ENCODE measurements at regions not wholly inside any gene's neighbourhood (a gene's known extent, or its start where the extent isn't known, plus 50 kb on each side); places are given as distances from the start of the nearest gene placed in this dataset.

- H3K4me1 ChIP-seq, result no peaks in the 10 kb centered on the region
- H3K36me3 ChIP-seq, result no peaks in the 10 kb centered on the region
- no peaks in the 10 kb centered on the region for H3K27me3 ChIP-seq
- no peak for TF ChIP-seq POLR2A (IDR thresholded peaks at IDR 0.05)
- TF ChIP-seq CTCF (IDR thresholded peaks at IDR 0.05), result no peak
- WGBS, 2 donors, result 84 to 91% methylated on average over 10 of the region's 10 CpGs
- no peak overlapping the region for H3K4me3 ChIP-seq (replicated peaks in 1 of 3)
- intact Hi-C loops (cut with DNase I), result no loop called here
- no peak for DNase-seq
- H3K9me3 ChIP-seq, result no peaks in the 10 kb centered on the region
- no peak overlapping the region for H3K27ac ChIP-seq
Measured at GRCh38 chr4:135385830-135386581, 1184.4 kb upstream of the PABPC4L start.

GRCh38 chr4:135383356-135384288 is 1182.0 kb upstream of the PABPC4L start:
- no peaks in the 10 kb centered on the region for H3K36me3 ChIP-seq
- H3K9me3 ChIP-seq, result no peaks in the 10 kb centered on the region
- no peak overlapping the region for H3K27ac ChIP-seq
- intact Hi-C loops (cut with DNase I), result no loop called here
- no peaks in the 10 kb centered on the region for H3K4me1 ChIP-seq
- H3K4me3 ChIP-seq (replicated peaks in 1 of 3), result no peak overlapping the region
- H3K27me3 ChIP-seq, result no peaks in the 10 kb centered on the region
- no peak for TF ChIP-seq POLR2A (IDR thresholded peaks at IDR 0.05)
- no peak for TF ChIP-seq CTCF (IDR thresholded peaks at IDR 0.05)
- DNase-seq, result no peak
- 46 to 55% methylated on average over 1 of the region's 1 CpG for WGBS, 2 donors

- TF ChIP-seq POLR2A (IDR thresholded peaks at IDR 0.05), result no peak
- TF ChIP-seq CTCF (IDR thresholded peaks at IDR 0.05), result no peak
- no peak for DNase-seq
- Histone ChIP-seq H3K36me3 (no peaks in the 10 kb centered on the region), H3K4me3 (replicated peaks in 1 of 3) (no peak overlapping the region), H3K4me1 (no peaks in the 10 kb centered on the region), H3K9me3 (no peaks in the 10 kb centered on the region), H3K27me3 (no peaks in the 10 kb centered on the region), H3K27ac (no peak overlapping the region)
- intact Hi-C loops (cut with DNase I), result no loop called here
- 82 to 84% methylated on average over 4 to 6 of the region's 7 CpGs for WGBS, 2 donors
Measured at GRCh38 chr4:135382280-135382959, 1180.8 kb upstream of the PABPC4L start.

- Histone ChIP-seq H3K27ac (no peak overlapping the region), H3K4me3 (replicated peaks in 1 of 3) (no peak overlapping the region), H3K36me3 (no peaks in the 10 kb centered on the region), H3K9me3 (no peaks in the 10 kb centered on the region), H3K27me3 (no peaks in the 10 kb centered on the region), H3K4me1 (no peaks in the 10 kb centered on the region)
- DNase-seq, result no peak
- TF ChIP-seq POLR2A (IDR thresholded peaks at IDR 0.05) (no peak), CTCF (IDR thresholded peaks at IDR 0.05) (no peak)
- WGBS, 2 donors, result 94 to 96% methylated on average over 13 of the region's 13 CpGs
- intact Hi-C loops (cut with DNase I), result no loop called here
Measured at GRCh38 chr4:135372131-135372530, 1170.5 kb upstream of the PABPC4L start.

Data from thyroid gland (tissue), 4 donors.